ENCODE measurements at regions not wholly inside any gene's neighbourhood (a gene's known extent, or its start where the extent isn't known, plus 50 kb on each side); places are given as distances from the start of the nearest gene placed in this dataset.

GRCh38 chr2:104769096-104769495 lies 84.8 kb upstream of the POU3F3 start:
- peak; percentile 7 for DNase-seq (ENCODE audit: low read depth)

DNA sequence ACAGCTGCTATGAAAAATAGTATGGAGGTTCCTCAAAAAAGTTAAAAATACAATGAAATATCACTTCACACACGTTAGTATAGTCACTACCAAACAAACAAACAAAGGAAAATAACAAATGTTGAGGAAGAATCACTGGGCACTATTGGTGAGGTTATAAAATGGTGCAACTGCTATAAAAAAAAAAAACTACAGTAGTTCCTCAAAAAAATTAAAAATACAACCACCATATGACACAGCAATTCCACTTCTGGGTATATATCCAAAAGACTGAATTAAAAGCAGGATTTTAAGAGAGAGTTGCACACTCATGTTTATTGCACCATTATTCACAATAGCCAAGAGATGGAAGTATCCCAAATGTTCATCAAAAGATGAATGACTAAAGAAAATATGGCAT lies 80.9 kb upstream of the POU3F3 start:
- no peak for DNase-seq (ENCODE audit: low read depth)

DNA sequence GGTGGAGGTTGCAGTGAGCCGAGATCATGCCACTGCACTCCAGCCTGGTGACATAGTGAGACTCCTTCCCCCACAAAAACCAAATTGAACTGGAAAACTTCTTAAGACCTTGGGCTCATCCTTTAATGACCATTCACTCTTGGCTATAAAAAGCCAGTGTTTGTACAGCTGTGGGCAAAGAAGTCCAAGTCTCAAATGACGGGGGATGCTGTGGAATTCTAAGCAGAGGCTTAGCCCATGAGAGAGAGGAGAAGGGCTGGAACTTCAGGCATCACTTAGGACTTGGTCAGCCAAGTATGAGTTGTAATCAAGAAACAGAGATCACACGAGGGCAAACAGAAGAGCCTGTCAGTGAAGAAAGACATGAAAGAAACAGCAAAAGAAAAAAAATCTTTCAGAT lies 79.3 kb upstream of the POU3F3 start:
- no peak for DNase-seq (ENCODE audit: low read depth)

GRCh38 chr2:104777721-104778120 lies 76.2 kb upstream of the POU3F3 start:
- no peak for DNase-seq (ENCODE audit: low read depth)

GRCh38 chr2:104781151-104781550 lies 72.8 kb upstream of the POU3F3 start:
- no peak for DNase-seq (ENCODE audit: low read depth)

DNA sequence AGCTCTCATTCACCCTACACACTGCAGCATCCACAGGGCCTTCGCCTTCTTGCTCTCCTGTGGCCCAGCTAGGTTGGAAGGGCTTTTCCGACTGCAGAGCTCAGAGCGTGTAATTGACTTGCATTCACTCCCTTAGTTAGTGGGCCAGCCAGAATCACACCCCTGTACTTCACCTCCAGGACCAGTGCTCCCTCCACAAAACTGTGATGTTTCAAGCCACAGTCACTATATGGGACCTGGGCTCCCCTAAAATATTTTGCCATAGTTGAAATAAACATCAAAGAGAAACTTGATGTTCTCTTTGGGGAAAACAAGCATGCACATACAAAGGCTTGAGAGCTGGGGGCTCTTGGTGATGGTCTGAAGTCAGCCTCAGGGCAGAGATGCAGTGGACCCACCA lies 69.7 kb upstream of the POU3F3 start:
- DNase-seq (ENCODE audit: low read depth): no peak

DNA sequence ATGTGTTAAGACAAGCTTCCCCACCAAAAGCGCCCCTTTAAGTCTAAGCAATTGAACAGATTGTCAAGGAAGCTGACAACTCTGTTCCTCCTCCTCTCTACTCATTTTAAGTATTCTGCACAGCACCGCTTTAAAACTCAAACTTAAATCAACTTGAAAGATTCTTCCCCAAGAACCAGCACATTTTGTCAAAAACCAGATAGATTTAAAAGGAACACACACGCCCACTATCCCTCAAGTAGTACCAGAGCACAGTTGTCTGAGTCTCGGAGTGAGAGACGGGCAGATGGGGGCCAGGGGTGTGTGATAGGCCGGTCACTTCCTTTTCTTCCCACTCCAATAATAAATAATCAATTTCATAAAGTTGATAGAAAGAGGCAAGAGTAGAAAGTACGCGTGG lies 67.7 kb upstream of the POU3F3 start:
- no peak for DNase-seq (ENCODE audit: low read depth)

DNA sequence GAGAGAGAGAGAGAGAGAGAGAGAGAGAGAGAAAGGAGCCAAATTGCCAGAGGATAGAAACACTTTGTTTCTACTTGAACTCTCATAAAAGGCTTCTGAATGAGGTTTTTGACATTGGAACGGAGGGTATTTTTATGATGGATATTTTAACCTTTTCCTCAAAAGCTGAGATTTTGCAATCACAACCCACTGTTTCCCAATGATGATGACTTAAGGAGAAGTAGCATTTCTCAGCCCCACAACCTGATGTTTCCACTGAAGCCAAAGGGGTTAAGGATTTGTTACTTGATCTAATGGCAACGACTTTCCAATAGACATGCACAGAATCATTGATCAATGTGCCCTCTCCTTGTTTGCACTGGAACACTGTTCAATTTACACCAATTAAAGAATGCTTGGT lies 67.1 kb upstream of the POU3F3 start:
- no peak for DNase-seq (ENCODE audit: low read depth)

- DNase-seq (ENCODE audit: low read depth): no peak
Measured at GRCh38 chr2:104787298-104788065, 66.4 kb upstream of the POU3F3 start.

GRCh38 chr2:104788742-104789455 lies 65.0 kb upstream of the POU3F3 start:
- no peak for DNase-seq (ENCODE audit: low read depth)

- DNase-seq (ENCODE audit: low read depth): no peak
Measured at GRCh38 chr2:104790100-104790811, 63.7 kb upstream of the POU3F3 start.

DNA sequence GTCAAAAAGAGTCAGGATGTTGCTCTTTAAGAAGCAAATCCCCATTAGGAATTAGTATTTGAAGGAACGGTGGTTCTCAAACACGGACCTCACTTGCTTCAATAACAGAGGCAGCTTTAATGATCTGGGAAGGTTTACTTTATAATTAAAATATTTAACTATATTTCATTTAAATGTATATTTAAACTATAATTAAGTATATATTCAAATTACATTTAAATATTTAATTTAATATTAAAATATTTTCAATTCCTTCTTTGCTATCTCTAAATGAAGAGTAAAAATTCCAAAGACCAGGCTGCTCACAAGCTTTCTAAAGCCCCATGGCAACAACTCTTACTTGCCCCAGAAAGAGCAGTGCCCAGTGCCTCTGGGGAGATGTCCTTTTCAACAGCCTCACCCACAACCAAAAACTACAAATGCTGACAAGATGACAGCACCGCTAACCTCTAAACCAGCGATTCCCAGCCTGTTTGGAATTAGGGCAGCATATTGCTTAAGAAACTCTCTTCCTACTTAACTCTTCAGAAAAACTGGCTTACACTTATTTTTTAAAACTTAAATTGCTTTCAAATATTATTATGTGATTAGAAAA lies 62.9 kb upstream of the POU3F3 start:
- no peak for DNase-seq (ENCODE audit: low read depth)

DNA sequence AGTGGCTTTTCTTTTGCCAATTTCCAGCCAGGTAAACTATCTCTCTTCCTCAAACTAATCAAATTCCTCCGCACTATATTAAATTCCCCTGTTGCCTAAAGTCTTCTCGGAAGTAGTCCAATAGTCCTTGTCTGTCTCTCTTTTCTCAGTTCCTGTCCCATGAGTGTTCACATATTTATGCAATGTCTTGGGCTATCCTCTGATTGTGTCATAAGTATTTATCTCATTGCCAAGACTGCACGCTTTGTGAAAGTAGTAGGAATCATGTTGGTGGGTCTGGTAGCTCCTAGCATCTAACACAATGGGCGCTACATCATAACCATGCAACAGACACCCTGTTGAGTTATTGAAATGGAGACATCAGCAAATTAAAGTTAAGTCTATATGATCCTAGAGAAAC lies 59.9 kb upstream of the POU3F3 start:
- peak; percentile 2 for DNase-seq (ENCODE audit: low read depth)

- no peak for DNase-seq (ENCODE audit: low read depth)
Measured at GRCh38 chr2:104794441-104794840, 59.5 kb upstream of the POU3F3 start.

Data from ELR (cell line).